MG63 (cell line): ENCODE measurements at regions not wholly inside any gene's neighbourhood (a gene's known extent, or its start where the extent isn't known, plus 50 kb on each side); places are given as distances from the start of the nearest gene placed in this dataset.

ENCODE experiments used
- DNase-seq: peaks from one replicate; pipeline ENCODE4 v3.0.0-alpha.2; 2020
- H3K27me3 ChIP-seq: fragments of 250-450 bp; sonication (Bioruptor Pico); 2 replicates; pipeline ENCODE4 v1.5.1; 2020; ENCODE audit warnings: mild to moderate bottlenecking, moderate library complexity
- H3K36me3 ChIP-seq: fragments of 250-450 bp; sonication (Bioruptor Pico); 2 replicates; pipeline ENCODE4 v1.5.1; 2020; ENCODE audit warnings: mild to moderate bottlenecking, moderate library complexity
- H3K4me3 ChIP-seq: fragments of 250-450 bp; sonication (Bioruptor Pico); 2 replicates; pipeline ENCODE4 v1.5.1; 2020; ENCODE audit warnings: mild to moderate bottlenecking, moderate library complexity
- H3K9me3 ChIP-seq: fragments of 250-450 bp; sonication (Bioruptor Pico); 2 replicates; pipeline ENCODE4 v1.5.1; 2020; ENCODE audit warnings: mild to moderate bottlenecking, moderate library complexity

DNA sequence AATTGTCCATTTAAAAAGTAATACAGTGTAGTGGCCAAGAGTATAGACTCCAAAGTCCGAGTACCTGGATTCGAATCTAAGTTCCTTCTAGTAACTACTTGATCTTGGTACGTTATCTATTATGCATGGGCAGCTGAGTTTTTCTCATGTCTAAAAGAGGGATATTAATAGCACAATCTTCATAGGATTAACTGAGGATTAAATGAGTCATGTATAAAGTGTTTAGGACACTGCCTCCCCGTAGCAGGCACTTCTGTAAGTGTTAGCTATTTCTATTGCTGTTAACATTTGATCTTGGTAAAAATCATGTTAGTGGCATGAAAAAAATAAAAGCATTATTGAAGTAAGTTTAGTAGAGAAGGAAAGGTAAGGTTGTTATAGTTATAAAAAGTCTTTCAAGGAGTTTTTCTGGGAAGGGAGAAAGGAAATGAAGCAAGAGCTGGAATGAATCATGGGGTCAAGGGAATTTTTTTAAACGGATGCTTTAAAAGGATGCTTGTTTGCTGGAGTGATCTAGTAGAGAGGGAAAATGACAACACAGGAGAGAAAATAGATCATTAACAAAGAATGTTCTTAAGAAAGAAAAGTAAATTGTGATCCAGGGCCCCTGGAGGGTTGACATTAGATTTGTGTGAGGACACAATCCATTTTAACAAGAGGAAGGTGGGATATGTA lies 502.2 kb upstream of the USP15 start:
- H3K36me3 ChIP-seq, result no peaks in the 10 kb centered on the region
- no peak overlapping the region for H3K4me3 ChIP-seq
- DNase-seq, result no peak
- no peaks in the 10 kb centered on the region for H3K27me3 ChIP-seq
- no peaks in the 10 kb centered on the region for H3K9me3 ChIP-seq

- Histone ChIP-seq H3K27me3 (no peaks in the 10 kb centered on the region), H3K9me3 (no peaks in the 10 kb centered on the region), H3K4me3 (no peak overlapping the region), H3K36me3 (no peaks in the 10 kb centered on the region)
- DNase-seq, result no peak
Observed at GRCh38 chr12:61758661-61759060, 501.5 kb upstream of the USP15 start.

- Histone ChIP-seq H3K27me3 (no peaks in the 10 kb centered on the region), H3K36me3 (no peaks in the 10 kb centered on the region), H3K4me3 (no peak overlapping the region), H3K9me3 (no peaks in the 10 kb centered on the region)
- no peak for DNase-seq
Observed at GRCh38 chr12:61765926-61766325, 494.3 kb upstream of the USP15 start.

- Histone ChIP-seq H3K36me3 (no peaks in the 10 kb centered on the region), H3K4me3 (no peak overlapping the region), H3K9me3 (no peaks in the 10 kb centered on the region), H3K27me3 (no peaks in the 10 kb centered on the region)
- no peak for DNase-seq
Observed at GRCh38 chr12:61780435-61780834, 479.8 kb upstream of the USP15 start.

GRCh38 chr12:61781021-61781581 lies 479.1 kb upstream of the USP15 start:
- Histone ChIP-seq H3K36me3 (no peaks in the 10 kb centered on the region), H3K9me3 (no peaks in the 10 kb centered on the region), H3K4me3 (no peak overlapping the region), H3K27me3 (no peaks in the 10 kb centered on the region)
- DNase-seq, result no peak

- Histone ChIP-seq H3K27me3 (no peaks in the 10 kb centered on the region), H3K9me3 (no peaks in the 10 kb centered on the region), H3K4me3 (no peak overlapping the region), H3K36me3 (no peaks in the 10 kb centered on the region)
- no peak for DNase-seq
Observed at GRCh38 chr12:61796846-61797245, 463.4 kb upstream of the USP15 start.

GRCh38 chr12:61797266-61797665 lies 462.9 kb upstream of the USP15 start:
- Histone ChIP-seq H3K4me3 (no peak overlapping the region), H3K9me3 (no peaks in the 10 kb centered on the region), H3K36me3 (no peaks in the 10 kb centered on the region), H3K27me3 (no peaks in the 10 kb centered on the region)
- no peak for DNase-seq

DNA sequence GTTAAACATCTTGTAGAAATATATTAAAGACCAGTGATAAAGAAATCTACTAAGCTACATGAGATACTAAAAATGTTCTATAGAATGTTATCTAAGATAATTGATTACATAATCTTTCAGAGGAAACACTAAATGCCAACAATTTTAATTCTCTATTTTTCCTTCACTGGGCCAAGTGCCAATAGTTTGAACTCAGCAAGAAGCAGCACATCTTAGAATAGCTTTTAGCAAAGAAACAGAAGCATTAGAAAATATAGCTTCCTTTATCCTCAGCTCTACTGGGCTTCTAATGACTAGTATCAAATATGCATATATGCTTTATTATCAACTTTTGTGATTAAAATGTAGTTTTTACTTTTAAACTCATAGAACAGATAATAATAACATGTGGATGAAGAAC lies 461.4 kb upstream of the USP15 start:
- Histone ChIP-seq H3K9me3 (no peaks in the 10 kb centered on the region), H3K4me3 (no peak overlapping the region), H3K27me3 (no peaks in the 10 kb centered on the region), H3K36me3 (no peaks in the 10 kb centered on the region)
- DNase-seq, result no peak

GRCh38 chr12:61804301-61804700 lies 455.9 kb upstream of the USP15 start:
- Histone ChIP-seq H3K27me3 (no peaks in the 10 kb centered on the region), H3K36me3 (no peaks in the 10 kb centered on the region), H3K4me3 (no peak overlapping the region), H3K9me3 (no peaks in the 10 kb centered on the region)
- DNase-seq, result no peak

- Histone ChIP-seq H3K9me3 (no peaks in the 10 kb centered on the region), H3K27me3 (no peaks in the 10 kb centered on the region), H3K36me3 (no peaks in the 10 kb centered on the region), H3K4me3 (no peak overlapping the region)
- DNase-seq, result no peak
Observed at GRCh38 chr12:61808856-61809255, 451.3 kb upstream of the USP15 start.

- Histone ChIP-seq H3K36me3 (no peaks in the 10 kb centered on the region), H3K27me3 (no peaks in the 10 kb centered on the region), H3K9me3 (no peaks in the 10 kb centered on the region), H3K4me3 (no peak overlapping the region)
- no peak for DNase-seq
Observed at GRCh38 chr12:61810486-61810885, 449.7 kb upstream of the USP15 start.

GRCh38 chr12:61821381-61821780 lies 438.8 kb upstream of the USP15 start:
- no peak for DNase-seq

DNA sequence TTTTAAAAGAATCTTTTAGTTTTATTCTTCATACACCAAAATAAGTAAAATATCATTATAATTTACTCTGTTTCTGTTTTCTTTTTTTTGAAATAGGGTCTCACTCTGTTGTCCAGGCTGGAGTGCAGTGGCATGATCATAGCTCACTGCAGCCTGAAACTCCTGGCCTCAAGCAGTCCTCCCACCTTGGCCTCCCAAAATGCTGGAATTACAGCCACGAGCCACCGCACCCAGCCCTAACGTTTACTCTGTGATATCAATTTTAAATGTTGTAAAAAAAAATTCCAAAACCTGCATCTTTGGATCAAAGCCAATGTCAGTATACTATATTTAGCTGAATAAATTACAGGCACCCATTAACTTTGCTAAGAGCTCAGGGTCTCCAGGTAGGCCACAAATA lies 437.1 kb upstream of the USP15 start:
- no peaks in the 10 kb centered on the region for H3K9me3 ChIP-seq

More at GRCh38 chr12:61821381-61821780, 438.8 kb upstream of the USP15 start:
- H3K9me3 ChIP-seq, result no peaks in the 10 kb centered on the region
- no peaks in the 10 kb centered on the region for H3K36me3 ChIP-seq
- H3K4me3 ChIP-seq, result no peak overlapping the region
- H3K27me3 ChIP-seq, result no peaks in the 10 kb centered on the region

GRCh38 chr12:61846765-61847164 lies 413.4 kb upstream of the USP15 start:
- Histone ChIP-seq H3K36me3 (no peaks in the 10 kb centered on the region), H3K4me3 (no peak overlapping the region), H3K27me3 (no peaks in the 10 kb centered on the region), H3K9me3 (no peaks in the 10 kb centered on the region; the same call in 1 of the 2 replicates)
- no peak for DNase-seq

More for the DNA sequence above, 437.1 kb upstream of the USP15 start:
- Histone ChIP-seq H3K4me3 (no peak overlapping the region), H3K27me3 (no peaks in the 10 kb centered on the region), H3K36me3 (no peaks in the 10 kb centered on the region)
- no peak for DNase-seq

DNA sequence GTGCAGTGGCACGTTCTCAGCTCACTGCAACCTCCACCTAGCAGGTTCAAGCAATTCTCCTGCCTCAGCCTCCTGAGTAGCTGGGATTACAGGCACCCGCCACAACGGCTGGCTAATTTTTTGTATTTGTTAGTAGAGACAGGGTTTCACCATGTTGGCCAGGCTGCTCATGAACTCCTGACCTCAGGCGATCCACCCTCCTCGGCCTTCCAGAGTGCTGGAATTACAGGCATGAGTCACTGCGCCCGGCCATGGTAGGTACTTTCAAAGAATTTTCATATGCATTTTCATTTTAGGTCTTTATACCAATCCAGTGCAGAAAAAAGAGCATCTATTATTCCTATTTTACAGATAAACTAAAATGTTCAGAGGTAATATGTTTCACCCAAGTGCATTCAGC lies 411.3 kb upstream of the USP15 start:
- Histone ChIP-seq H3K4me3 (no peak overlapping the region), H3K9me3 (no peaks in the 10 kb centered on the region), H3K36me3 (no peaks in the 10 kb centered on the region), H3K27me3 (no peaks in the 10 kb centered on the region)
- DNase-seq, result no peak

GRCh38 chr12:61853945-61854344 lies 406.3 kb upstream of the USP15 start:
- Histone ChIP-seq H3K4me3 (no peak overlapping the region), H3K27me3 (no peaks in the 10 kb centered on the region), H3K36me3 (no peaks in the 10 kb centered on the region), H3K9me3 (no peaks in the 10 kb centered on the region)
- DNase-seq, result no peak

GRCh38 chr12:61854902-61855301 lies 405.3 kb upstream of the USP15 start:
- no peak for DNase-seq
- Histone ChIP-seq H3K9me3 (no peaks in the 10 kb centered on the region), H3K4me3 (no peak overlapping the region), H3K36me3 (no peaks in the 10 kb centered on the region), H3K27me3 (no peaks in the 10 kb centered on the region)

- DNase-seq, result no peak
- no peaks in the 10 kb centered on the region for H3K9me3 ChIP-seq
- no peak overlapping the region for H3K4me3 ChIP-seq
- no peaks in the 10 kb centered on the region for H3K36me3 ChIP-seq
- H3K27me3 ChIP-seq, result no peaks in the 10 kb centered on the region
Observed at GRCh38 chr12:61857968-61858367, 402.2 kb upstream of the USP15 start.
